ENCODE measurements at regions not wholly inside any gene's neighbourhood (a gene's known extent, or its start where the extent isn't known, plus 50 kb on each side); places are given as distances from the start of the nearest gene placed in this dataset.

DNA sequence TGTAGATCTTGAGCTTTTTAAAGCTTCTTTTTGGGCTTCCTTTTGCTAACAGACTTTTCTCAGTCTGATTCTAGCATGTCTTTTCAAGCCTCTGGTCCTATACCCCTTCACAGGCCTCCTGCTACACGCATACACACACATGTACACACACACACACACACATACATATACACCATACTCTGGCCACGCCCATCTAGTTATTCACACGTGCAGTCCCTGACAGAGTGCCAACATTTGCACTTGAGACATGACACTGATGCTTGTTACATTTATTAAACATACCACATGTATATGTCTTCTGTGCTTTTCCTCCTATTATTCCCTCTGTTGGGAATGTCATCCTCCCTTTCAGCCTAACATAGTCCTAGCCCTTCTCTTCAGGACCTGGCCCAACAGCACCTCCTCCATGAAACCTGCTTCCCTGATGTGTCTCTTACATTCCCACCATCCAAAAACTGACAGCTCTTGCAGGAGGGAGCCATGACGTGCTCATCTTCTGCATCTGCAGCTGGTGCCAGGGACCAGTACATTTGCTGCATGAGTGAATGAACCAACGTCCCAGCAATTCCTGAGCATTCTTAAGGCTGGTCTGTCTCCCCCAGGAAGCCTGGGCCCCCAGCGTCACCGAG, 222.1 kb downstream of the ARHGAP12 start:
- Mint-ChIP-seq H3K36me3 (ENCODE audit: low read depth) (peaks cover 5% of the 10 kb centered on the region), H3K4me1 (peaks cover 31% of the 10 kb centered on the region), H3K27me3 (no peaks in the 10 kb centered on the region), H3K4me3 (peak overlapping the region; percentile 57), H3K9me3 (peaks cover 33% of the 10 kb centered on the region), H3K27ac (peak overlapping the region; percentile 82)
- no peak for DNase-seq
- intact Hi-C loops (cut with micrococcal nuclease), result loop anchor here (1.0 to 5.0 kb wide), 4 partner anchors 19 to 104 kb away; no protein-coding TSS in a partner anchor

DNA sequence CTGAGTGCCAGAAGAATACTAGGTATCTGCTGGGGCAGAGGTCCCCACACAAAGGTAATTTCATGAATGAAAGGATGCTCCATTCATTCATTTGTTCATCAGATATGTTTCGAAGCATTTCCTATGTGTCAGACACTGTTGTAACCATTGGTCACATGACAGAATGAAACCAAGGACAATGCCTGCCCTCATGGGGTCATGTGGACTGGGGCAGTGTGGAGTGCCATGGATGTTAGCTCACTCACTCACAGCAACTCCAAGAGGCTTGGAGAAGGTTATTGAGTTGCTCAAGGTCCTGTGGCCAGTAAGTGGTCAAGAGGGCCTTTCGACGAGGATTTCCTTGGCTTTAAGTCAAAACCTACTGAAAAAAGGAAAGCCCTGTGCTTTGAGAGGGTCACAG, 223.5 kb downstream of the ARHGAP12 start:
- intact Hi-C loops (cut with micrococcal nuclease), result loop anchor here (5.0 kb wide), 1 partner anchor 103 kb away; no protein-coding TSS in a partner anchor
- Mint-ChIP-seq H3K27ac (no peak overlapping the region), H3K36me3 (ENCODE audit: low read depth) (peaks cover 3% of the 10 kb centered on the region), H3K9me3 (peaks cover 32% of the 10 kb centered on the region), H3K4me1 (peaks cover 31% of the 10 kb centered on the region), H3K27me3 (no peaks in the 10 kb centered on the region), H3K4me3 (no peak overlapping the region)
- no peak for DNase-seq

DNA sequence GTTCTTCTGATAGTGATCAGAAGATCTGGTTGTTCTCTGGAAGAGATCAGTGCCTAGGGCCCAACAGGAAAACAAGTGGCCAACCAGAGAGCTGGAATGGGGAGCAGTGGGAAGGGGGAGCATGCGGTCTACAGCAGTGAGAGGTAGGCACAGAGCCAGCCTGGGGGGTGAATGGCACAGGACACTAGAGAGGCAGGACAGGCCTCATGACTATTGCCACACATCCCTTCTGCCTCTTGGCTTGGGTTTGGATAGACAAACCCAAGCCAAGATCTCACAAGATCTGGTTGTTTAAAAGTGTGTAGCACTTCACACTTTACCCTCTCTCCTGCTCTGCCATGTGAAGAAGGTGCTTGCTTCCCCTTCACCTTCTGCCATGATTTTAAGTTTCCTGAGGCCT, 224.4 kb downstream of the ARHGAP12 start:
- Mint-ChIP-seq H3K4me1 (peaks cover 28% of the 10 kb centered on the region), H3K27me3 (no peaks in the 10 kb centered on the region), H3K27ac (no peak overlapping the region), H3K9me3 (peaks cover 29% of the 10 kb centered on the region), H3K36me3 (ENCODE audit: low read depth) (no peaks in the 10 kb centered on the region), H3K4me3 (no peak overlapping the region)
- DNase-seq, result no peak
- intact Hi-C loops (cut with micrococcal nuclease), result no loop called here

DNA sequence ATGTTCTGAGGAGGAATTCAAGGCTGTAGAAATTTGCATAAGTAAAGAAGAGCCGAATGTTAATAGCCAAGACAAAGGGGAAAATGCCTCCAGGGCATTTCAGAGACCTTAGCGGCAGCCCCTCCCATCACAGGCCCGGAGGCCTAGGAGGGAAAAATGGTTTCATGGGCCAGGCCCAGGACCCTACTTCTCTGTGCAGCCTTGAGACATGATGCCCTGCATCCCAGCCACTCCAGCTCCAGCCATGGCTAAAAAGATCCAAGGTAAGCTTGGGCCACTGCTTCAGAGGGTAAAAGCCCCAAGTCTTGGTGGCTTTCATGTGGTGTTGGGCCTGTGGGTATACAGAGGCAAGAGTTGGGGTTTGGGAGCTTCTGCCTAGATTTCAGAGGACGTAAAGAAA, 225.7 kb downstream of the ARHGAP12 start:
- Mint-ChIP-seq H3K4me3 (no peak overlapping the region), H3K27ac (no peak overlapping the region), H3K9me3 (peaks cover 29% of the 10 kb centered on the region), H3K27me3 (no peaks in the 10 kb centered on the region), H3K36me3 (ENCODE audit: low read depth) (no peaks in the 10 kb centered on the region), H3K4me1 (peaks cover 22% of the 10 kb centered on the region)
- intact Hi-C loops (cut with micrococcal nuclease), result no loop called here
- no peak for DNase-seq

DNA sequence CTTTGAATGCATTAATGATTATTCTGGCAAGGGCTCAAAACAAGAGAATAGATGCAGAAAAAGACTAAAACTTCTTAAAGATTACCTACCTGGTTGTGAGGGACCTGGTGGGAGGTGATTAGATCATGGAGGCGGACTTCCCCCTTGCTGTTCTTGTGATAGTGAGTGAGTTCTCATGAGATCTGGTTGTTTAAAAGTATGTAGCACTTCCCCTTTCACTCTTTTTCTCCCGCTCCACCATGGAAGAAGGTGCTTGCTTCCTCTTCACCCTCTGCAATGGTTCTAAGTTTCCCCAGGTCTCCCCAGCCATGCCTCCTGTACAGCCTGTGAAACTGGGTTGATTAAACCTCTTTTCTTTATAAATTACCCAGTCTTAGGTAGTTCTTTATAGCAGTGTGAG, 226.6 kb downstream of the ARHGAP12 start:
- no peak for DNase-seq
- Mint-ChIP-seq H3K27ac (no peak overlapping the region), H3K9me3 (peaks cover 29% of the 10 kb centered on the region), H3K4me3 (no peak overlapping the region), H3K4me1 (peaks cover 12% of the 10 kb centered on the region), H3K27me3 (no peaks in the 10 kb centered on the region), H3K36me3 (ENCODE audit: low read depth) (no peaks in the 10 kb centered on the region)
- intact Hi-C loops (cut with micrococcal nuclease), result no loop called here

DNA sequence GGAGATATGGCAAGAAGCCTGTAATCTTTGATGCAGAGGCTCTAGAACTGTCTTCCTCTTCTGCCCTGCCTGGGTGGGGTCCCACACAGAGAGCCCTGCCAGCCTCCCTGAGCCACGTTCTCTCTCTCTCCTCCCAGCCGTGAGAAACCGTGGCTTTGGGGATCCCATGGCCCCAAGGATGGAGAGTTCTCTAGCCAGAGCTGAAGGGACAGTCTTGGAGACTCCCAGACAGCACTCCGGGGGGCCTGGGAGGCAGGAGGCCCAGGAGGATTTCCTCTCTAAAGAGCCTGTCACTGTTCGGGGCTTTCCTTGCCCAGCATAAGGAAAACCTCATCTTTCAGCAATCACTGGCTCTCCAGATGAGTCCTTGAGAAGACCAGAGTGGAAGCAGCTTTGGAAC, 227.1 kb downstream of the ARHGAP12 start:
- DNase-seq, result no peak
- intact Hi-C loops (cut with micrococcal nuclease), result no loop called here
- Mint-ChIP-seq H3K36me3 (ENCODE audit: low read depth) (no peaks in the 10 kb centered on the region), H3K4me1 (peaks cover 7% of the 10 kb centered on the region), H3K9me3 (peaks cover 29% of the 10 kb centered on the region), H3K27me3 (no peaks in the 10 kb centered on the region), H3K4me3 (no peak overlapping the region), H3K27ac (no peak overlapping the region)

DNA sequence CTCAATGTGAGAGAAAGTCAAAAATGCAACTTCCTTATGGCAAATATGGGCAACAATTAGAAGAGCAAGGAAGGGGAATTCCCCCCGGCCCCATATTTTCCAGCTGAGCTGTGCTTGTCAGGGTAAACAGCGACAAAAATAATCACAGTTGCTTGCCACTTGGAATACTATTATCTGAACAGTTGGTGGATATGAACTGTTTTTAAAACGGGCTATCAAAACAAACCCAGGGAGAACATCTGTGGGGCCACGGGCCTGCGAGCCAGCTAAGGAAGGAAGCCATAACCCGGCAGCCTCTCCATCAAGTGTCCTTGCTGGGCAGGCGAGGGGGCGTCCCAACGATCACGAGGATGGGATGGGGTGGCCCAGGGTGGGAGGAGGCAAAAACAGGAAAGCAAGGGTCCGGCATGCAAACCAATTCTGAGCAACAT, 228.4 kb downstream of the ARHGAP12 start:
- peaks cover 26% of the 10 kb centered on the region for H3K9me3 Mint-ChIP-seq
- H3K36me3 Mint-ChIP-seq (ENCODE audit: low read depth), result no peaks in the 10 kb centered on the region
- no peak overlapping the region for H3K4me3 Mint-ChIP-seq
- no peak overlapping the region for H3K27ac Mint-ChIP-seq
- H3K4me1 Mint-ChIP-seq, result peaks cover 5% of the 10 kb centered on the region
- intact Hi-C loops (cut with micrococcal nuclease), result no loop called here
- no peaks in the 10 kb centered on the region for H3K27me3 Mint-ChIP-seq
- DNase-seq, result no peak

DNA sequence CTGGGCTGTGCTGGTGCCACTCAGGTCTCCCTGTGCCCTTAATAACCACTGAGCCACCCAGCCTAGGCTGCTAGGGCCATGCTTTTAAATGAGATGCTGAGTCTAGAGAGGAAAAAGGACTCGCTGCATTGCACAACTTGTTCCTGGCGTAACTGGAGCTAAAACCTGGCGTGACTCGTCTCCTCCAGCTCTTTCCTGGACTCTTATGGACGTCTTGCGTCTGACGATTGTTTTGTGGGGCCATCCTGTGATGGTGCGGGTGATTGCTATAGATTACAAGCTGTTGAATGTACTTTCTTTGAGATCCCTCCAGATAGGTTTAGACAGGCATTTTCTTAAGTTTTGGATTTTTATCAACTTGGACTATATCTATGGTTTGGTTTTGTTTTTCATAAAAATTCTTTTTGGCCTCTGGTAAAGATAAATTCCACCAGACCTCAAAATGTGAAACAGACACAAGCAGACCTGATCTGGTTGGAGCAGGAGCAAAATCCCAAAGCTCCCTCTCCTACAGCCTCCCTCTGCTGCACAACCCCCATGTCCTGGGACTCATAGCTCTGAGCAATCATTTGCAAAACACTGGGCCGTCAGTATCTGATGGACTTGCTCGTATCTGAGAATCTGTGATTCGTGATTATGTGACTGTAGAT, 230.3 kb downstream of the ARHGAP12 start:
- no peak overlapping the region for H3K27ac Mint-ChIP-seq
- H3K4me3 Mint-ChIP-seq, result no peak overlapping the region
- no peaks in the 10 kb centered on the region for H3K36me3 Mint-ChIP-seq (ENCODE audit: low read depth)
- peaks cover 5% of the 10 kb centered on the region for H3K4me1 Mint-ChIP-seq
- no peaks in the 10 kb centered on the region for H3K27me3 Mint-ChIP-seq
- no peak for DNase-seq
- H3K9me3 Mint-ChIP-seq, result peaks cover 11% of the 10 kb centered on the region
- intact Hi-C loops (cut with micrococcal nuclease), result no loop called here

DNA sequence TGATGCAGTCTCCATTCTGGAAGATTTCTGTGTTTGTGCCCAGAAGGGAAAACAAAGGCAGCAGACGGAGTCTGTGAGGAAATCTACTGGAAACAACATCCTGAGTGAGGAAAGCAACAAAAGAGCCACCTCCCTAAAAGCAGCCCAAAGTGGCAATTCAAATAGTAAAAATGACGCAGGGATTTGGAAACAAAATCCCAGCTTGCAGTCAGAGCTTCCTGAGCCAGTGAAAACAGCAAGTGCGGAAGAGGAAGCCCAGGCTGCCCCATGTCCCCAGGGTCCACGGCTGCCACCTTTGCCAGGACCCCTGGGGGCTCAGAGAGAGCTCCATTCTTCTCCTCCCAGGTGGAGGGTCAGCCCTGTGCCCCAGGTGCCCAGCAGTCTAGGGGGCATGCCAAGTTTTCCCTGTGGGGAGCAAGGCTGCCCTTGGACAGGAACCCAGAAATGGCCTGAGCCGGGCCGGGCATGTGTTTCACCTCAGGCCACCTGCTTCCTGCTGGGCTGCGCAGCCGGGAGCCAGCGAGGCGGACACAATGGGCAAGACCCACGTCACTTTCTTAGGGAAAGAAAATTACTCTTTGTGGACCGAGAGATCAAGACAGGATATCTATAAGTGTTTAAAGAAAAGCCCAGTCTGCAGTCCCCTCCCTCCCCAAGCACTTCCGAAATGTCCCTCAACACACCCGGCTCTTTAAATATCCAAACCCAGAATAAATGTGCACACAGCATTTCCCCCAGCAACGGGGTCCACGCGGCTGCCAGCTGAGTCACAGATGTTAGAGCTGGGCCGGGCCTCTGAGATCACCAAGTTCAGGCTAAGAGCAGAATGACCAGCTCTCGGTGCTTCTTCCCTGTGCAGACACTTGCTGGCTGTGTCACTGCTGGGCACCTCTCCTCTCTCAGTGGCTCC, 231.1 kb downstream of the ARHGAP12 start:
- no peak for DNase-seq
- H3K27ac Mint-ChIP-seq, result no peak overlapping the region
- H3K36me3 Mint-ChIP-seq (ENCODE audit: low read depth), result no peaks in the 10 kb centered on the region
- H3K27me3 Mint-ChIP-seq, result peaks cover under 1% of the 10 kb centered on the region
- H3K9me3 Mint-ChIP-seq, result peaks cover 8% of the 10 kb centered on the region
- no peak overlapping the region for H3K4me3 Mint-ChIP-seq
- H3K4me1 Mint-ChIP-seq, result peaks cover 5% of the 10 kb centered on the region
- intact Hi-C loops (cut with micrococcal nuclease), result no loop called here

DNA sequence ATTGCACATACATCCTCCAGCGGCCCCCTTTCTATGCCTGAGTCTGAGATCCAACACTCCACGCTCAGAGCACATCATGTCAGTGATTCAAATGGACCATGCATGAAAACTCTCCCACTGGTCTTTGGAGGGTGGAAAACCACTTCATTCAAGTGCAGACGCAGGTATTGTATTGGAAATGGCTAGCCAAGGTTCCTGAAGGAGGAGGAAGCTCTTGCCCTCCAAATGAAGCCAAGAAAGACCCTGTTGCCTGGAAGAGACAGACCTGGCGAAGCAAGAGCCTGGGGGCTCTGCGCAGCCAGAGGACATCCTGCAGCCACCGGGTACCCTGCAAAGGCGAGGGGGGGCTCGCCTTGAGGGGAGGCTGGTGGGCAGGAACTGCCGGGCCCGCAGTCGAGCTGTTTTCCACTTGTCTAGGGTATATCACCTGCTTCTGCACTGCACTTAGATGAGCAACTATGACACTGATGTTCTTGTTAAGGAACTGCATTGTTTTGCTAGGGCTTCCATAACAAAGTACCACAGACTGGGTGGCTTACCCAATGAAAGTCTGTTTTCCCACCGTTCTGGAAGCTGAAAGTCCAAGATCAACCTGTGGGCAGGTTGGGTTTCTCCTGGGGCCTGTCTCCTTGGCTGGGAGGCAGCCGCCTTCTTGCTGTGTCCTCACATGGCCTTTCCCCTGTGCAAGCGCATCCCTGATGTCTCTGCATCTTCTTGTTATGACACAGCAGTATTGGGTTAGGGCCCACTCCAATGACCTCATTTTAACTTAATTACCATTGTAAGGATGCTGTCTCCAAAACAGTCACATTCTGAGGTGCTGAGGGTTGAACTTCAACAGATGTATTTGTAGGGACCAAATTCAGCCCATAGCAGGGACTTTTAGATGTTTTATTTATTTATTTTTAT, 233.4 kb downstream of the ARHGAP12 start:
- intact Hi-C loops (cut with micrococcal nuclease), result no loop called here
- no peaks in the 10 kb centered on the region for H3K36me3 Mint-ChIP-seq (ENCODE audit: low read depth)
- no peak overlapping the region for H3K4me3 Mint-ChIP-seq
- no peaks in the 10 kb centered on the region for H3K4me1 Mint-ChIP-seq
- peaks cover 2% of the 10 kb centered on the region for H3K27me3 Mint-ChIP-seq
- no peak overlapping the region for H3K27ac Mint-ChIP-seq
- H3K9me3 Mint-ChIP-seq, result peaks cover under 1% of the 10 kb centered on the region
- DNase-seq, result no peak

DNA sequence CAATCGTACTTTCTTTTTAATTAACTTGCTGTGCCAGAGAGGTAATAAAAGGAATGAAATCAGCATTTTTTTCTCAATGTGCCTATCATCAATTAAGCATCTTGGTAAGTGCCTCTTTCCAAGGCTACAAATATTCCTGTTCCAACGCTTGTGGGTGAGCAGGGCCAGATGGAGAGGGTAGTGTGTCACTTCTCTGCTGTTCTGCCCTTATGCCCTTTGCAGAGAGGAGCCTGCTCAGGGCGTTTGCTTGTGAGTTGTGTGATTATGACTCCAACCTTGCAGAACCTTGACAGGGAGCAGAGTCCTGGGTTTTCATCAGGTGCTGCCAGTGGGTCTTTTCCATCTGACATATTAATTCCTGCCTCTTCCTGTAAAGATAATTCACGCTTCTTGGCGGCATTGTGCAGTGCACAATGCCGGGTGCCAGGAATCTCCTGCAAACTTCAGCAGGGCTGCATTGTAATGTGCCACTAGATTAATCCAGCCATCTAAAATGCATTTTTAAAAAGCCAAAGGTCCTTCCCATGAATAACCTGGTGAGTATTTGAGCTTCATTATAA, 234.4 kb downstream of the ARHGAP12 start:
- Mint-ChIP-seq H3K4me1 (no peaks in the 10 kb centered on the region), H3K27me3 (peaks cover 2% of the 10 kb centered on the region), H3K4me3 (no peak overlapping the region), H3K9me3 (peaks cover 7% of the 10 kb centered on the region), H3K36me3 (ENCODE audit: low read depth) (no peaks in the 10 kb centered on the region), H3K27ac (no peak overlapping the region)
- intact Hi-C loops (cut with micrococcal nuclease), result no loop called here
- no peak for DNase-seq

DNA sequence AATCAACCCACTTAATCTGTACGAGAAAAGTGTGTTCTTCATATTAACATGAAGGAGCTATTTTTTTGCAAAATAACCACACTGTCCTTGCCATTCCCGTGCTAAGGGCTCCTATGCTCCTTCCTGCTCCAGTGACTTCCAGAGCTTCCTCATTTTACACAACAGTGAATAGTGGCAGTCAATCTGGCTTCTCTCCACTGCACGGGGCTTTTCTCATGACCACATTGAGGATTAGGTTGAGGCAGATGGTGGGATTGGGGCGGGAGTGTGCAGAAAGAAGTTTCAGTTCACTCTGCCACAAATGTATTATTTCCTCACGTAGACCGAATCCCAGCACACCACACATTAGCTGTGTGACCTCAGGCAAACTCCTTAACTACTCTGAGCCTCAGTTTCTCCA, 235.1 kb downstream of the ARHGAP12 start:
- peaks cover 12% of the 10 kb centered on the region for H3K9me3 Mint-ChIP-seq
- no peak for DNase-seq
- no peaks in the 10 kb centered on the region for H3K36me3 Mint-ChIP-seq (ENCODE audit: low read depth)
- H3K4me1 Mint-ChIP-seq, result no peaks in the 10 kb centered on the region
- H3K4me3 Mint-ChIP-seq, result no peak overlapping the region
- H3K27me3 Mint-ChIP-seq, result peaks cover 2% of the 10 kb centered on the region
- intact Hi-C loops (cut with micrococcal nuclease), result no loop called here
- no peak overlapping the region for H3K27ac Mint-ChIP-seq

DNA sequence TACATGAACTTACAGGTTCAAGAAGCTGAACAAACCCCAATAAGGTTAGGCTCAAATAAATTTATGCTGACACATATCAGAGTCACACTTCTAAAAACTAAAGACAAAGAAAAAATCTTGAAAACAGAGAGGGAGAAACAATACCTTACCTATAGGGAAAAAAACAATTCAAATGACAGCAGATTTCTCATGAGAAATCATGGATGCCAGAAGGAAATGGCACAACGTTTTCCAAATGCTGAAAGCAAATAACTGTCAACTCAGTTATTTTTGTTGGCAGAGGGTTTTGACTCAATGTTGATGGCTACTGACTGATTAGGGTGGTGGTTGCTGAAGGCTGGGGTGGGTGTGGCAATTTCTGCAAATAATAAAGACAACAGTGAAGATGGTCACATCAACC, 239.4 kb downstream of the ARHGAP12 start:
- H3K27ac Mint-ChIP-seq, result no peak overlapping the region
- intact Hi-C loops (cut with micrococcal nuclease), result no loop called here
- no peaks in the 10 kb centered on the region for H3K36me3 Mint-ChIP-seq (ENCODE audit: low read depth)
- H3K4me3 Mint-ChIP-seq, result no peak overlapping the region
- DNase-seq, result no peak
- H3K27me3 Mint-ChIP-seq, result peaks cover 2% of the 10 kb centered on the region
- no peaks in the 10 kb centered on the region for H3K4me1 Mint-ChIP-seq
- H3K9me3 Mint-ChIP-seq, result peaks cover 27% of the 10 kb centered on the region
